AG04450 (cell line): ENCODE measurements at regions not wholly inside any gene's neighbourhood (a gene's known extent, or its start where the extent isn't known, plus 50 kb on each side); places are given as distances from the start of the nearest gene placed in this dataset.

Source experiments
- CTCF ChIA-PET: fragments of 300-600, 350-600 bp; formaldehyde crosslinking; extraction: SDS; loops from one replicate; lab custom pipeline; 2022; ENCODE audit warnings: antibody characterized with exemption, inconsistent platforms; lab: Charles Lee
- POLR2A ChIA-PET: fragments of 350-600 bp; formaldehyde crosslinking; extraction: SDS; loops from one replicate; lab custom pipeline; 2021; ENCODE audit warnings: antibody characterized with exemption, inconsistent platforms; lab: Yijun Ruan, JAX
- DNase-seq: peaks from one replicate; pipeline ENCODE4 v3.0.0-alpha.2; 2011; ENCODE audit warnings: low read depth, low spot score
- H3K27ac ChIP-seq: one replicate; pipeline ENCODE4 v1.5.1; 2012; ENCODE audit warnings: low read depth, low read length, control low read depth
- H3K27me3 ChIP-seq: one replicate; pipeline ENCODE4 v1.6.0; 2012; ENCODE audit warnings: low read length; ENCODE audit not compliant: control insufficient read depth, insufficient read depth
- H3K4me3 ChIP-seq: 2 replicates; pipeline ENCODE4 v1.5.1; 2011; ENCODE audit warnings: mild to moderate bottlenecking, low read depth, low read length, control low read depth
- H3K9me3 ChIP-seq: 2 replicates; pipeline ENCODE4 v1.5.1; 2012; ENCODE audit warnings: low read length; ENCODE audit not compliant: control insufficient read depth, insufficient read depth
- CTCF ChIP-seq: IDR thresholded peaks from 2 replicates; pipeline ENCODE4 v1.5.1; 2011; ENCODE audit warnings: low read depth, low read length, control low read depth, inconsistent platforms

- TF ChIP-seq CTCF, result no peak
- peaks cover 5% of the 10 kb centered on the region for H3K27me3 ChIP-seq
- POLR2A ChIA-PET, result no interaction called here
- no peak for DNase-seq
- peak overlapping the region; percentile 81 for H3K4me3 ChIP-seq
- CTCF ChIA-PET, result interaction anchor here (0.7 to 1.1 kb wide), 3 partner anchors 139 to 461 kb away, joined by 3 to 10 read pairs (median 3); no protein-coding TSS in a partner anchor
- H3K27ac ChIP-seq, result no peak overlapping the region
- no peaks in the 10 kb centered on the region; the same call in 1 of the 2 replicates for H3K9me3 ChIP-seq
Measured at GRCh38 chr1:42034426-42034825, 115.7 kb upstream of the HIVEP3 start.

- no peak for DNase-seq
- no peak for TF ChIP-seq CTCF
- CTCF ChIA-PET, result interaction anchor here (0.6 to 1.1 kb wide), 2 partner anchors 140 to 300 kb away, joined by 3 read pairs; no protein-coding TSS in a partner anchor
Measured at GRCh38 chr1:42033629-42034028, 114.9 kb upstream of the HIVEP3 start.

GRCh38 chr1:42017730-42018129, 99.0 kb upstream of the HIVEP3 start:
- Histone ChIP-seq H3K27me3 (no peaks in the 10 kb centered on the region), H3K27ac (no peak overlapping the region), H3K9me3 (no peaks in the 10 kb centered on the region), H3K4me3 (no peak overlapping the region)
- POLR2A ChIA-PET, result no interaction called here
- CTCF ChIA-PET, result no interaction called here
- no peak for DNase-seq
- TF ChIP-seq CTCF, result no peak

More at GRCh38 chr1:42033629-42034028, 114.9 kb upstream of the HIVEP3 start:
- H3K27ac ChIP-seq, result no peak overlapping the region
- peaks cover 4% of the 10 kb centered on the region for H3K27me3 ChIP-seq
- POLR2A ChIA-PET, result no interaction called here
- no peaks in the 10 kb centered on the region; the same call in 1 of the 2 replicates for H3K9me3 ChIP-seq
- no peak overlapping the region for H3K4me3 ChIP-seq

GRCh38 chr1:42017259-42017658, 98.5 kb upstream of the HIVEP3 start:
- Histone ChIP-seq H3K27me3 (no peaks in the 10 kb centered on the region), H3K9me3 (no peaks in the 10 kb centered on the region), H3K27ac (no peak overlapping the region), H3K4me3 (no peak overlapping the region)
- ChIA-PET POLR2A (no interaction called here), CTCF (interaction anchor here (0.6 kb wide), 1 partner anchor 11 kb away, joined by 3 read pairs; no protein-coding TSS in a partner anchor)
- no peak for DNase-seq
- TF ChIP-seq CTCF, result no peak

GRCh38 chr1:42014823-42015222, 96.1 kb upstream of the HIVEP3 start:
- H3K9me3 ChIP-seq, result no peaks in the 10 kb centered on the region
- POLR2A ChIA-PET, result no interaction called here

More at GRCh38 chr1:42014823-42015222, 96.1 kb upstream of the HIVEP3 start:
- Histone ChIP-seq H3K27ac (no peak overlapping the region), H3K4me3 (no peak overlapping the region), H3K27me3 (no peaks in the 10 kb centered on the region)
- DNase-seq, result no peak
- no peak for TF ChIP-seq CTCF
- CTCF ChIA-PET, result no interaction called here
